Jurkat, Clone E6-1 (cell line): ENCODE measurements at regions not wholly inside any gene's neighbourhood (a gene's known extent, or its start where the extent isn't known, plus 50 kb on each side); places are given as distances from the start of the nearest gene placed in this dataset.

Experiments used
- DNase-seq: peaks from one replicate; pipeline ENCODE4 v3.0.0-alpha.2; 2011; ENCODE audit warnings: low read depth, low spot score
- H3K4me3 ChIP-seq: 2 replicates; pipeline ENCODE4 v1.5.1; 2011; ENCODE audit warnings: mild to moderate bottlenecking, low read length, control low read depth, moderate library complexity

GRCh38 chr6:104183816-104184435, 675.8 kb downstream of the HACE1 start:
- no peak for DNase-seq
- H3K4me3 ChIP-seq, result no peak overlapping the region

- no peak for DNase-seq
- H3K4me3 ChIP-seq, result no peak overlapping the region
These were observed 676.9 kb downstream of the HACE1 start for GRCh38 chr6:104182811-104183210.

- DNase-seq, result no peak
- no peak overlapping the region for H3K4me3 ChIP-seq
These were observed 686.1 kb downstream of the HACE1 start for GRCh38 chr6:104173668-104174067.

GRCh38 chr6:104170401-104170800, 689.3 kb downstream of the HACE1 start:
- DNase-seq, result no peak
- H3K4me3 ChIP-seq, result no peak overlapping the region

- DNase-seq, result no peak
- H3K4me3 ChIP-seq, result no peak overlapping the region
These were observed 693.6 kb downstream of the HACE1 start for GRCh38 chr6:104166055-104166668.

GRCh38 chr6:104162036-104162669, 697.6 kb downstream of the HACE1 start:
- H3K4me3 ChIP-seq, result no peak overlapping the region
- no peak for DNase-seq

- H3K4me3 ChIP-seq, result no peak overlapping the region
- no peak for DNase-seq
These were observed 700.6 kb downstream of the HACE1 start for GRCh38 chr6:104159045-104159618.

GRCh38 chr6:104143757-104144156, 716.0 kb downstream of the HACE1 start:
- no peak for DNase-seq
- H3K4me3 ChIP-seq, result no peak overlapping the region

- no peak overlapping the region for H3K4me3 ChIP-seq
- DNase-seq, result no peak
These were observed 724.8 kb downstream of the HACE1 start for GRCh38 chr6:104134876-104135275.

- no peak for DNase-seq
- H3K4me3 ChIP-seq, result no peak overlapping the region
These were observed 729.4 kb downstream of the HACE1 start for GRCh38 chr6:104130343-104130742.

GRCh38 chr6:104126315-104127005, 733.3 kb downstream of the HACE1 start:
- no peak for DNase-seq
- no peak overlapping the region for H3K4me3 ChIP-seq

GRCh38 chr6:104123227-104123626, 736.5 kb downstream of the HACE1 start:
- no peak for DNase-seq
- no peak overlapping the region for H3K4me3 ChIP-seq

GRCh38 chr6:104118274-104118673, 741.4 kb downstream of the HACE1 start:
- DNase-seq, result no peak
- no peak overlapping the region for H3K4me3 ChIP-seq

- DNase-seq, result no peak
- H3K4me3 ChIP-seq, result no peak overlapping the region
These were observed 749.9 kb downstream of the HACE1 start for GRCh38 chr6:104109806-104110205.

- no peak for DNase-seq
These were observed 751.1 kb downstream of the HACE1 start for GRCh38 chr6:104108634-104109033.

GRCh38 chr6:104095661-104096416, 763.9 kb downstream of the HACE1 start:
- H3K4me3 ChIP-seq, result no peak overlapping the region
- no peak for DNase-seq

More at GRCh38 chr6:104108634-104109033, 751.1 kb downstream of the HACE1 start:
- H3K4me3 ChIP-seq, result no peak overlapping the region

- DNase-seq, result no peak
- H3K4me3 ChIP-seq, result no peak overlapping the region
These were observed 772.0 kb downstream of the HACE1 start for GRCh38 chr6:104087765-104088164.

- no peak for DNase-seq
- no peak overlapping the region for H3K4me3 ChIP-seq
These were observed 791.4 kb downstream of the HACE1 start for GRCh38 chr6:104068281-104068680.

- no peak overlapping the region for H3K4me3 ChIP-seq
These were observed 794.8 kb downstream of the HACE1 start for GRCh38 chr6:104064876-104065275.

More at GRCh38 chr6:104064876-104065275, 794.8 kb downstream of the HACE1 start:
- no peak for DNase-seq
